ENCODE measurements at regions not wholly inside any gene's neighbourhood (a gene's known extent, or its start where the extent isn't known, plus 50 kb on each side); places are given as distances from the start of the nearest gene placed in this dataset.

DNA sequence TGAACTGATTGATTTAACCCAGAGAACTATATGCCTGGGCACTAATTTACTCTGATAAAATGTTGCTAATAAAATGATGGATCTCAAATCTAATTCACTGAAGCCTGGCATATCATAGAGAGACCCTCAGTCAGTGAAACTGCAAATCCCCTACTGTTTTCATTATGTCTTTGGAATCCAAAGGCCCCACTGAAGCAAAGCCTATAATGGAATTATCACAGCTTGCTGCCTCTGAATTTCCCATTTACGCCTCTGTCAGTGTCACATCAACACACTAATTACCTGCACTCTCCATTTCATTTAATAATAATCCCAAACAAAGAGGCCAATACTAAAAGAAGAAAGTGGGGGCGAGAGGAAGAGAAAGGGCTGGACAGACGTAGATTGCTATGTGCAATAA is 470.9 kb downstream of the MBD2 start:
- TF ChIP-seq, protein P1, sequence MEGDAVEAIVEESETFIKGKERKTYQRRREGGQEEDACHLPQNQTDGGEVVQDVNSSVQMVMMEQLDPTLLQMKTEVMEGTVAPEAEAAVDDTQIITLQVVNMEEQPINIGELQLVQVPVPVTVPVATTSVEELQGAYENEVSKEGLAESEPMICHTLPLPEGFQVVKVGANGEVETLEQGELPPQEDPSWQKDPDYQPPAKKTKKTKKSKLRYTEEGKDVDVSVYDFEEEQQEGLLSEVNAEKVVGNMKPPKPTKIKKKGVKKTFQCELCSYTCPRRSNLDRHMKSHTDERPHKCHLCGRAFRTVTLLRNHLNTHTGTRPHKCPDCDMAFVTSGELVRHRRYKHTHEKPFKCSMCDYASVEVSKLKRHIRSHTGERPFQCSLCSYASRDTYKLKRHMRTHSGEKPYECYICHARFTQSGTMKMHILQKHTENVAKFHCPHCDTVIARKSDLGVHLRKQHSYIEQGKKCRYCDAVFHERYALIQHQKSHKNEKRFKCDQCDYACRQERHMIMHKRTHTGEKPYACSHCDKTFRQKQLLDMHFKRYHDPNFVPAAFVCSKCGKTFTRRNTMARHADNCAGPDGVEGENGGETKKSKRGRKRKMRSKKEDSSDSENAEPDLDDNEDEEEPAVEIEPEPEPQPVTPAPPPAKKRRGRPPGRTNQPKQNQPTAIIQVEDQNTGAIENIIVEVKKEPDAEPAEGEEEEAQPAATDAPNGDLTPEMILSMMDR (IDR thresholded peaks at IDR 0.05 in 8 of 11, conservative IDR thresholded peaks at IDR 0.05 in 3 of 11): no peak
- TF ChIP-seq POLR2AphosphoS5 (IDR thresholded peaks at IDR 0.05) (no peak), POLR2A (IDR thresholded peaks at IDR 0.05) (no peak)

Data from spleen (tissue), 7 donors.